ENCODE measurements at regions not wholly inside any gene's neighbourhood (a gene's known extent, or its start where the extent isn't known, plus 50 kb on each side); places are given as distances from the start of the nearest gene placed in this dataset.

DNA sequence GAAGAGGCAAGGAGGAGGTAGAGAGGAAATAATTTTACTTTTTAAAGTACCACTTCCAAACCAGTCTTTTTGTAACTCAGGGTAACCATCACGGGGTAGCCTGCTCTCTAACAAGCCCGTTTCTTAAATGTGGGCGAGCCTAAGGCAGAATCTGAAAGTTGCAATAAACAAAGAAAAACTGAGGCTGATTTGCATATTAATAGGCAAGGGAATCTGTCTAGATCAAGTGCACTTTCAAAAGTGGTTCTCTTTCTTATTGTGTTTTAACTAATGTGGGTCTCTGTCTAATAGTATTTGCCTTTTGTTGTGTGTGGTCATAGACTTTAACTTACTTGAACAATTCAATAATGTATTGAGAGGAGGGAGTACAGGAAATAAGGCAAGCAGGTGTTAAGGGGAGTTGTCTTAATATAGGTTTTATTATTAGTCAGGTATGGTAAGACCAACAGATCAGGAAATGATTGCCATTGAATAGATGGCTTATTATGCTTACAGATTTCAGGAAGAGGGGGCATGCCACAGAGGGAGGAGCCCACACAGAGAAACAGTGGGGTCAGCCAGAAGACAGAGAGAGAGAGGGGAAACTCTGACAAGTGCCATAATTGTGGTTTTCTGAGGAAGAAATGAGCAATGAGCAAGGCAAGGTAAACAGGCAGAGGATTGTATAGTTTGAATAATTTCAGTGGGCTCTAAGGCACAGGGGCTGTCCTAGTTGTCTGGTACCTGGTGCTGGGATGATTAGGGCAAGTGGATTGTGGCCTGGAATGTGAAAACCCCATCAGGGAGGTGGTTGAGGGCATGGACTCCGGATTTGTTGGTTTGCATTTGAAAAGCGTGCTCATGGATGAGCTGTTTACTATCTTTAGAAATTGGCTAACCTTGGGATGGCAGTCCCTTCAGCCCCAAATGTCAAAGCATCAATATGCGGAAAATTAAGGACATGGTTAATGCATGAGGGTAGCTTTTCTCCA lies 237.2 kb downstream of the TOX3 start:
- Histone ChIP-seq H3K36me3 (ENCODE audit: insufficient read depth, low read length) (no peaks in the 10 kb centered on the region), H3K9me3 (ENCODE audit: insufficient read depth, low read depth, low read length) (no peaks in the 10 kb centered on the region; the same call in 1 of the 2 replicates), H4K20me1 (ENCODE audit: insufficient read depth, low read length, poor library complexity, severe bottlenecking) (no peaks in the 10 kb centered on the region), H3K9ac (ENCODE audit: low read depth, low read length, poor library complexity, severe bottlenecking) (no peak overlapping the region), H3K4me2 (ENCODE audit: low read depth, low read length, poor library complexity, severe bottlenecking) (no peak overlapping the region), H3K4me3 (ENCODE audit: low read length, poor library complexity, severe bottlenecking) (no peak overlapping the region), H3K4me1 (ENCODE audit: insufficient read depth, low read length, poor library complexity, severe bottlenecking) (no peaks in the 10 kb centered on the region), H3K9me2 (replicated peaks; ENCODE audit: low read depth, low read length) (no peaks in the 10 kb centered on the region), H3K27me3 (ENCODE audit: insufficient read depth, low read length, poor library complexity, severe bottlenecking) (no peaks in the 10 kb centered on the region), H3K79me2 (ENCODE audit: insufficient read depth, low read length) (no peaks in the 10 kb centered on the region), H3F3A (ENCODE audit: low read depth) (no peaks in the 10 kb centered on the region), H2AFZ (ENCODE audit: low read length) (no peak overlapping the region)
- TF ChIP-seq, protein P1, sequence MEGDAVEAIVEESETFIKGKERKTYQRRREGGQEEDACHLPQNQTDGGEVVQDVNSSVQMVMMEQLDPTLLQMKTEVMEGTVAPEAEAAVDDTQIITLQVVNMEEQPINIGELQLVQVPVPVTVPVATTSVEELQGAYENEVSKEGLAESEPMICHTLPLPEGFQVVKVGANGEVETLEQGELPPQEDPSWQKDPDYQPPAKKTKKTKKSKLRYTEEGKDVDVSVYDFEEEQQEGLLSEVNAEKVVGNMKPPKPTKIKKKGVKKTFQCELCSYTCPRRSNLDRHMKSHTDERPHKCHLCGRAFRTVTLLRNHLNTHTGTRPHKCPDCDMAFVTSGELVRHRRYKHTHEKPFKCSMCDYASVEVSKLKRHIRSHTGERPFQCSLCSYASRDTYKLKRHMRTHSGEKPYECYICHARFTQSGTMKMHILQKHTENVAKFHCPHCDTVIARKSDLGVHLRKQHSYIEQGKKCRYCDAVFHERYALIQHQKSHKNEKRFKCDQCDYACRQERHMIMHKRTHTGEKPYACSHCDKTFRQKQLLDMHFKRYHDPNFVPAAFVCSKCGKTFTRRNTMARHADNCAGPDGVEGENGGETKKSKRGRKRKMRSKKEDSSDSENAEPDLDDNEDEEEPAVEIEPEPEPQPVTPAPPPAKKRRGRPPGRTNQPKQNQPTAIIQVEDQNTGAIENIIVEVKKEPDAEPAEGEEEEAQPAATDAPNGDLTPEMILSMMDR (conservative IDR thresholded peaks at IDR 0.05; ENCODE audit: low read length): no peak
- no peak for TF ChIP-seq EZH2phosphoT487 (IDR thresholded peaks at IDR 0.05; ENCODE audit: borderline replicate concordance)

GRCh38 chr16:52308051-52308450 lies 238.9 kb downstream of the TOX3 start:
- no peaks in the 10 kb centered on the region for H3K9me2 ChIP-seq (replicated peaks; ENCODE audit: low read depth, low read length)
- no peaks in the 10 kb centered on the region for H4K20me1 ChIP-seq (ENCODE audit: insufficient read depth, low read length, poor library complexity, severe bottlenecking)
- no peak overlapping the region for H2AFZ ChIP-seq (ENCODE audit: low read length)
- no peak overlapping the region for H3K4me3 ChIP-seq (ENCODE audit: low read length, poor library complexity, severe bottlenecking)
- H3K9ac ChIP-seq (ENCODE audit: low read depth, low read length, poor library complexity, severe bottlenecking): no peak overlapping the region
- H3K4me2 ChIP-seq (ENCODE audit: low read depth, low read length, poor library complexity, severe bottlenecking): no peak overlapping the region
- H3K9me3 ChIP-seq (ENCODE audit: insufficient read depth, low read depth, low read length): no peaks in the 10 kb centered on the region; the same call in 1 of the 2 replicates
- no peaks in the 10 kb centered on the region for H3K27me3 ChIP-seq (ENCODE audit: insufficient read depth, low read length, poor library complexity, severe bottlenecking)
- no peaks in the 10 kb centered on the region for H3K36me3 ChIP-seq (ENCODE audit: insufficient read depth, low read length)
- TF ChIP-seq, protein P1 (conservative IDR thresholded peaks at IDR 0.05; ENCODE audit: low read length): no peak
- TF ChIP-seq EZH2phosphoT487 (IDR thresholded peaks at IDR 0.05; ENCODE audit: borderline replicate concordance): no peak
- no peaks in the 10 kb centered on the region for H3K79me2 ChIP-seq (ENCODE audit: insufficient read depth, low read length)
- no peaks in the 10 kb centered on the region for H3K4me1 ChIP-seq (ENCODE audit: insufficient read depth, low read length, poor library complexity, severe bottlenecking)
- no peaks in the 10 kb centered on the region for H3F3A ChIP-seq (ENCODE audit: low read depth)

DNA sequence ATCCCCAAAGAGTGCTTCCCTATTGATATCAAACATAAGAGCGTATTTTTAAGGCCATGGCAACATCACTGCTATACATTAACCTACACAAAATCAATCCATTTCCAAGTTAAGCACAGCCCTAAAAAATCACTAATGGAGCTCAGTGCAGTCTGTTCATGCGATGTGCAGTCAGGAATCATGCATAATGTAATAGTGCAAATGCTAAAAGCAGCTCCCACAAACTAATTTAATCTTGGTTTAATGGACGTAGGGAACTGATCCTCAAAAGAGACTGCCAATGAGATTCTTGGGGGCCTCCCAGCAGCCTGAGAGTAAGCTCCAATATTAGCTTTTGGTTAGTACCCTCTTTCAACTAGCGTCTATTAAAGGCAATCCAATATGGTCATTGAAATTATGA lies 245.9 kb downstream of the TOX3 start:
- no peaks in the 10 kb centered on the region for H3K9me3 ChIP-seq (ENCODE audit: insufficient read depth, low read depth, low read length)
- TF ChIP-seq, protein P1 (conservative IDR thresholded peaks at IDR 0.05; ENCODE audit: low read length): no peak
- TF ChIP-seq EZH2phosphoT487 (IDR thresholded peaks at IDR 0.05; ENCODE audit: borderline replicate concordance): no peak
- H3K4me2 ChIP-seq (ENCODE audit: low read depth, low read length, poor library complexity, severe bottlenecking): no peak overlapping the region
- no peaks in the 10 kb centered on the region for H3K79me2 ChIP-seq (ENCODE audit: insufficient read depth, low read length)
- no peaks in the 10 kb centered on the region for H3K36me3 ChIP-seq (ENCODE audit: insufficient read depth, low read length)
- no peaks in the 10 kb centered on the region for H3K4me1 ChIP-seq (ENCODE audit: insufficient read depth, low read length, poor library complexity, severe bottlenecking)
- H3K9me2 ChIP-seq (replicated peaks; ENCODE audit: low read depth, low read length): no peaks in the 10 kb centered on the region
- H4K20me1 ChIP-seq (ENCODE audit: insufficient read depth, low read length, poor library complexity, severe bottlenecking): no peaks in the 10 kb centered on the region
- H3K9ac ChIP-seq (ENCODE audit: low read depth, low read length, poor library complexity, severe bottlenecking): no peak overlapping the region
- no peak overlapping the region for H2AFZ ChIP-seq (ENCODE audit: low read length)
- H3K4me3 ChIP-seq (ENCODE audit: low read length, poor library complexity, severe bottlenecking): no peak overlapping the region
- H3K27me3 ChIP-seq (ENCODE audit: insufficient read depth, low read length, poor library complexity, severe bottlenecking): no peaks in the 10 kb centered on the region
- no peaks in the 10 kb centered on the region for H3F3A ChIP-seq (ENCODE audit: low read depth)
